HG03108 (cell line): ENCODE measurements at regions not wholly inside any gene's neighbourhood (a gene's known extent, or its start where the extent isn't known, plus 50 kb on each side); places are given as distances from the start of the nearest gene placed in this dataset.
"Not testable (repeated sequence)": the region's sequence is repeated elsewhere in the genome, so short reads cannot be mapped to it uniquely, and the experiment has no call there.

Experiments
- ATAC-seq: cut with Tn5 transposase; IDR thresholded peaks from one replicate; pipeline ENCODE4 v1.9.1; 2021; ENCODE audit warnings: moderate library complexity; ENCODE audit not compliant: unreplicated experiment

DNA sequence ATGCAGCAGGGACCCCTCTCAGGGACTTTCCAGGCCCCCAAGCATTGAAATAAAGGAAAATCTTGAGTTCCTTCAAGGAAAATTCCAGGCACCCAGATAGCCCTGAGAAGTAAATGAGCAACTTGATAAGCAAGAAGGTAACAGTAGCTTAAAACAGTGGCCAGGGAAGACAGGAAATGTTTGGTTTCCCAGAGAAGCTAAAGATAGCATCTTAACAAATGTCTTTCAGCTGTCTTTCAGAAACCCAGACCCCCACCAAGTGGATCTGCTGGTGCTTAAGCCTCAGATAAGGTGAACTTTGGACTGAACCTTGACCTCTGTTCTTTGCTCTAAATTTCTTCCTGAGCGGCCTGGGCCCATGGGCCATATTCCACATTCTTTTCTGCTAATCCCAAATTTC lies 117.8 kb upstream of the CST7 start:
- ATAC-seq = no peak

DNA sequence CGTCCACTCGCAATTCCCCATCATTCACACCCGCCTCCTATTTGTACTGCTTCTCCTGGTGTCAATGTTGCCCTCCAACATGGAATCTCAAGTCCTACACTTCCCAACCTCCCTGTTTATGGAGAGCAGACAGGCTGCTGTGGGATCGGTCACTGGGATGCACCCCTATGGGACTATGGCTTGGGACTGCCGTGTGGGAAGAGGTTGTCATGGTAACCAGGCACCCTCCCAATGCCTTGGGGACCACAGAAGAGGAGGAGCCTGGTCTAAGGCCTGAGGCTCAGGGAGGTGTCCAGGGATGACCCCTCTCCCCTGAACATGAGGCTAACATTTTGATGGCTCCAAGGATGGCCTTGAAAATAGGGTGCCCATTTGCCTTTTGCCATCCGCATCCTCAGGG lies 116.6 kb upstream of the CST7 start:
- no peak for ATAC-seq

DNA sequence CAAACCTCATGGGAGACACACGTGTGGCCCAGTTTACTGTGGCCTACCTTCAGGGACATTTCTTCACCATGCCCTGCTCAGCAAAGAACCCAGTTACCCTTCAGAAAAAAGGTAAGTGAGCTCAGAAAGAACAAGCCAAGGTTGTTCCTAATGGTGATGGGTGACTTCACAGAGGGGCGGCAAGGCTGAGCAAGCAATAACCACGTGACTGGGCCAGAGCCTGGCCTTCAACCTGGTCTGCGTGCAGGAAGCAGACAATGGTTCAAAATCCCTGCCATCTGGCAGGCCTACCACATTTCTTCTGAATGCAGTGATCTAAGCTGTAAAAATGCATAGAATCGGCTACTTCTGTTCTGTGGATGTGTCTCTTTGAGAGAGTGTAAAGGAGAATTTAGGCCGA lies 115.5 kb upstream of the CST7 start:
- ATAC-seq = no peak

DNA sequence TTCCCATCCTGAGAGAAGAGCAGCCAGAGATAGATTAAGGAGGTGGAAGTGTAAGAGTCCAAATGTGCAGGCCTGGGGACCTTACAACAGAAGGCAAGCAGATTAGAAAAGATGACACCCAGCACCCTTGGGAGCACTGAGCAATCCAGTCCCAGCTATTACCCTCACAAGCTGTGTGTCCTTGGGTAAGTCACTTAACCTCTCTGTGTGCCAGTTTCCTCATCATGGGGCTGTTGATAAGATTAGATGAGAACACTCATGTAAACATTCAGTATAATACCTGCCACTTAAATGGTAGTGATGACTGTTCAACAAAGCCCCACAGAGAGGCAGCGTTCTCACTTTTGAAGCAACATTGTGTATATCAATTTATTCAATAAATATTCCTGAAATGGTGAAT lies 114.8 kb upstream of the CST7 start:
- ATAC-seq = no peak

DNA sequence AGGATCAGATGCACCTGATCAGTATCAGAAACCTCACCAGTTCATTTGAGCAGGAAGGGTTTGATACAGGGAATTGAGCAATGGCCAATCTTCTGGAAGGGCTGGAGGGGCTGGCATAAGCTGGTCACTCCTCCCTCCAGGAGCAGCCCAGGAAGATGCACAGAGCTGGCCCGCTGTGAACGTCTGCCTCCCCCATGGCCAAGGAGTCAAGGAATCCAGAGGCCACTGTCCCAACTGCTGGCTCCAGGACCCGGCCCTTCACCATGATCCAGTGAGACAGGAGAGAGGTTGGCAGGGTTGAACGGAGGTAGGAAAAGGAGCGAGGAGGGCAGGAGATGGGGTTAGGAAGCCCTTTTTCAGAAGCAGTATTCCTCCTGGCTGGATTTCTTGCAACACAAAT lies 113.9 kb upstream of the CST7 start:
- ATAC-seq = no peak

DNA sequence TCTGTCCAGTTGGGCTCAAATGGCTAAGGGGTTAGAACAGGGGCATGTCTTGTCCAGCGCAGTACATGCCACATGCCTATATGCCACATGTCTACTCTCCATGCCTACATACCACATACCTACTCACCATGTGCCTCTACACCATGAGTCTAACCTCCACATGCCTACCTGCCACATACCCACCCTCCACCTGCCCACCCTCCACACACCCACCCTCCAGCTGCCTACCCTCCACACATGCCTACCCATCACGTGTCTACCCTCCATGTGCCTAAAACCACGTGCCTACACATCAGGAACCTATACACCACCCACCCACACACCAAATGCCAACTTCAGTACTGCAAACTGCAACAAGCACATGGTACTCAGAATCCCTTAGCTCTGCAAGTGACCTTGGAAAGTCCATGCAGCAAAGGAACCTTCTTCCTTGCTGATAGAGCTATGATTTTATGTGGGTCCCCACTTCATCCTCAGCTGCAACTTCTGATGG lies 113.0 kb upstream of the CST7 start:
- no peak for ATAC-seq

DNA sequence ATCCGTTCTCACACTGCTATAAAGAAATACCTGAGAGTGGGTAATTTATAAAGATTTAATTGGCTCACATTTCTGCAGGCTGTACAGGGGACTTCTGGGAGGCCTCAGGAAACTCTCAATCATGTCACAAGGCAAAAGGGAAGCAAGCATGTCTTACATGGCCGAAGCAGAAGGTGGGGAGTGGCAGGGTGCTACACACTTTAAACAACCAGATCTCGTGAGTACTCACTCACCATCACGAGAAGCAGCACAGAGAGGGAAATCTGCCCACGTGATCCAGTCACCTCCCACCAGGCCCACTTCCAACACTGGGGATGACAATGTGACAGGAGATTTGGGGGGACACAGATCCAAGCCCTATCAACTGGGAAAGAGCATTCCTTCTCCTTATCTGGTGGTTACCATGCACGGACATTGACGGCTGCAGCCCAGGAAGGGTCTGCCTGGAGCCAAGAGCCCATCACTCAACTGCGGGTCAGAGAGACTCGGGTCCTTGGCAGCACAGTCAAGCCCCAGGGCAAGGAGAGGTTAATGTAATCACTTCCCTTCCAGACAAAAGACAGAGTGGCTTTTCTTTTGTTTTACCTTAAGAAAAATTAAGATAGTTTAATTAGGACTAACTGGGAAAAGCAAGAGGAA lies 112.3 kb upstream of the CST7 start:
- no peak for ATAC-seq

DNA sequence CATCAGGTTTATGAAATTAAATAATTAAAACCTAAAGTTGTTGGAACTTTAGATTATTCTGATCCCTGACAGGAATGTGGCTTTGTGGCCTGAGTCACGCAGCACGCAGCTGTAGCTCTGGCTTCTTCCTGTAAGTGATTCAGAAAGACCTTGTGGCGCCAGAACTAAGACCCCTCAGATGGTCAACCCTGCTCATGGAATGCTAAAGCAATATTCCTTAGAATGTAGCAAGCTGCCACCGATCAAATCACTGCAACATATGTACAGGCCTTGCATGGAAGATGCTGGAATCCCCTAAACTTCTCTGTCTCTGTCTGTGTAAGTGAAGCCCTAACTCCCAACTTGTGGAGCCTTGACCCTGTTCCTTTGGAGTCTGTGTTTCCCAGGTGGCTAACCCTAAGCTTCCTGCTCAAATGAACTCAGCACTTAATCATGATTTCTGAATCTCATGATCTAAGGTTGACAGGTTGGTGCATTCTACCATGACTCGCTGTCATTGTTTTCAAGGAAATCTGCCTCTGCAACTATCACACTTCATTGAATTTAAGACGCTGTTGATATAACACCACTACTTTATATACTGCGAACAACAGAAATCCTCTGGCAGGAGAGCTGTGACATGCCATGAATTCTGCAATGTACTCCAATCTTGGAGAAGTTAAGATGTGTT lies 111.2 kb upstream of the CST7 start:
- ATAC-seq = no peak

DNA sequence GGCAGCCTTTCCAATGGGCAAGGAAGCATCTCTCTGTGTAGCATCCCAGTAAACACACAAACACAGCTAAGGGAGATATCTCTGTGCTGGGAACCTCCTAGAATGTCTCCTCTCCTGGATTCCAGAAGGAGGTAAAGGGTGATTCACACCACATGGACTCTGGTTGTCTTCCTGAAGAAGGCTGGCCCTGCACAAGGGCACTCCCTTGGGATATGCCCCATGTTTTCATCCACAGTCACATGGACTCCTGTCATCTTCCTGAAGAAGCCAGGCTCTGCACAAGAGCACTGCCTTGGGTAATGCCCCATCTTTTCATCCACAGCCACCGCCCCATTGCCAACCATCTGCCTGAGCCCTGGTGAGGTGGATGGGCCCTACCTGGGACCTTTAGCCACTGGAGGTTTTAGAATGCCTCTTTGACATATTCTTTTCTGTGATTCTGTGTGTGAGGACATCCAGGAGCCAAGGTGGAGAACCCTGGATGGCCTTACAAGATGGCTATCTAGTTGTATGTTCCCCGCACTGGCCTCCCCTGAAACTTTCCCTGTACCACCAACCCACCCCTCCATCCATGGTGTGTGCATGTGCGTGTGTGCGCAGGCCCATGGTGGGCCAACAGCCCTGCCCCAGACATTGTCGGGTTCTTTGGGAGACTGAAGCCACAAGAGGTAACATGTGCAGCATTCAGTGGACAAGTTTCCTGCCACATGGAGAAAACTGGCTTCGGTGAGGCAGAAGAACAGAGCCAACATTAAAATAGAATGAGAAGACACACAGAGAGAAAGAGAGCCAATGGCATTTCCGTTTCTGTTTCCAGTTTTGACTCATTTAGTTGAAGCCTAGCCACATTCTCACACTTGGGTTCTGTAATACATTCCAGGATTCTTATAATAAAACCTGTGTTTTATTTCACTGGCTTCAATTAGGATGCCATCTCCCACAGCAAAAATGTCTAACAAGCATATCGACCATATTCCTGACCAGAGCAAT lies 110.2 kb upstream of the CST7 start:
- ATAC-seq = no peak

DNA sequence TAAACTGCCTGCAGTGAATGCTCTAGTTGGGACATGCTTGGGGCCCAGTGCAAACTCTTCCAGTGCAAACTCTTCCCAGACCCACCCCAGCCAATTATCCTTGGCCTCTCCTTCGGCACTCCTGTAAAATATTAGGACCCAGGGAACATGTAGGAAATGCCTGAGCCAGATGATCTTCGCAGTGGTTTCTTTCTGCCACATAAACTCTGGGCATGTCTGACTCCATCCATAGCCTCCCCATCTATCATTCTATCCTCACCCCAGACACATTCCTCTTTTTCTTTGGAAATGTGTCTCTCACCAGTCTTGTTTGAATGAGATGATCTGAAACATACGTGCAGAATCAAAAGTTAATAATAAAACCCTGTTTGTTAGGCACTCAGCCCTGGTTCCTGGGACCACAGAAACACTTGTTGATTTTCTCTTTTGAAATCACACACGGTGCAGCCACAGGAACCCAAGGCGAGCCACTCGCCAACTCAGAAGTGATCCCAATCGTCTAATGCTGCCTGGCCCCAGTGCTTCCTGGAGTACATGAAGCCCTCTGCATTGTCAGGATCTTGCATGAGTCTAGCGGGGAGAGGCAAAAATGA lies 108.9 kb upstream of the CST7 start:
- peak; percentile 23 for ATAC-seq

DNA sequence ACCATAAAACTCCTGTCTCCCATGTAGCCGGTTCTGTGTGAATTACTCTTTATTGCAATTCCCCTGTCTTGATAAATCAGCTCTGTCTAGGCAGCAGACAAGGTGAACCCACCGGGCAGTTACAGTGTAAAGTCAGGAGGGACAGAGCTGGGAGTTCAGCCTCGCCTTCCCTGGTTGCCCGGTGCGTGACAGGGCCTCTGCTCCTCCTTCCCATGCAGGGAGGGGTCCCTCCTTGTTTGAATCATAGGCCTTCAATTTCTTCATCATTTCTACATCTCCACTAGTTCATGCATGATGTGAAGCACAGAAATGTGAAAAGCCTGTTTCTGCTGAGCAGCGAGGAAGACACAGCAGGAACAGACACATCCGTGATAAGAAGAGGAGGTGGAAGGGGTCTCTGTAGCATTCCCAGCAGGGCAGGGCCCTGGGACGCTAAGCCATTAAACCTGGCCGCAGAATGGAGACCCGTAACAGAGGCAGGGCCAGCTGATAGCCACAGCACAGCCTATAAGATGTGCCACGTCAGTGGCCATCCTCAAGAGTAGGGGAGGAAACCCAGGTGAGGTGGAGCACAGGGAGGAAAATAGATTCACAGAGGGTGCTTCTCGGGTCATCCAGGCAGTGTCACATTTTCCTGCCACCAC lies 106.7 kb upstream of the CST7 start:
- no peak for ATAC-seq

DNA sequence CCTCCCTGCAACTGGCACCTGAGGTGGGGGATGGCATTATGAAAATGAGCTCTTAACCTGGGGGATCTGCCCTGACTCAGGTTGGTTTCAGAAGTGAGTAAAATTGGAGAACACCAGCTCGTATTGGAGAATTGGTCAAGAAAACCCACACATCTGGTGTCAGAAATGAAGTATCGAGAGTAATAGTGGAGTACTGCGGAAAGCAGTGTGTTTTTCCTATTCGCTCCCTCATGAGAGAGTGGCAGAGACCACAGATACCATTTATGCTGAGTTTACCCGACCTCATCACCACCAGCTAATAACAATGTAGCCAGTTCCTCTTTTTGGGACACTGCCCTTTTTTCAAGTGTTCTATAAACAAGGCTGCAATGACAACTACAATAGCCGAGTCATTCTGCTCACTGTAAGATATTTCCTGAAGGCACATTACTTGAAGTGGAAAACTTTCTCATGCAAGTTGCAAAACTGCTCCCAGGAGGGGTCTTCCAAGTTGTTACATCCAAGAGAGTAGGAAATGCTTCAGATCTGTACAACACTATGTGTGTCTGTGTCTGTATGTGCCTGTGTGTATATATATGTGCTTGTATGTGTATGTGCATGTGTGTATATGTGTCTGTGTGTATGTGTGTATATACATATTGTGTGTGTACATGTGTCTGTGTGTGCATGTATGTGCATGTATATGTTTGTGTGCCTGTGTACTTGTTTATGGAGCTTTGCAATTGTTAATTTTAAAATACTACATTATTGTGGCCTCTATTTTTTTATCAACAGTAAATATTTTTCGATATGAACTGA lies 106.0 kb upstream of the CST7 start:
- peak; percentile 86 for ATAC-seq

DNA sequence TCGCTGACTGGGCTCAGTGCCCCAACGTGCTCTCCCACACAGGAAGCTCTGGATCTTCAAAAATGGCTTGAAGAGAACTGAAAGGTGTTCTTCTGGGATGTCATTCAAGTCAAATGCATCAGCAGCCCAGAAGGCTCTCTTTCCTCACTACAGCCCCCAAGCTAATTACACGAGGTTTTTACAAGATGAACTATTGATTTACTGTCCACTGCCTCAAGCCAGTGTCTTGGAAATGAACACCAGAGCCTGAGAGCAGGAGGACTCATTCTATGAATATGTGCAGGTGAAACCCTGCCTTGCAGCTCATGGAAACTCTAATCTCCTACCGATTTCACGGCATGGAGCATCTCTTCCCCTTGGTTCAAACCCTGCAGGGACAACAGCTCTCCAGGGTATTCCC lies 98.9 kb upstream of the CST7 start:
- no peak for ATAC-seq

DNA sequence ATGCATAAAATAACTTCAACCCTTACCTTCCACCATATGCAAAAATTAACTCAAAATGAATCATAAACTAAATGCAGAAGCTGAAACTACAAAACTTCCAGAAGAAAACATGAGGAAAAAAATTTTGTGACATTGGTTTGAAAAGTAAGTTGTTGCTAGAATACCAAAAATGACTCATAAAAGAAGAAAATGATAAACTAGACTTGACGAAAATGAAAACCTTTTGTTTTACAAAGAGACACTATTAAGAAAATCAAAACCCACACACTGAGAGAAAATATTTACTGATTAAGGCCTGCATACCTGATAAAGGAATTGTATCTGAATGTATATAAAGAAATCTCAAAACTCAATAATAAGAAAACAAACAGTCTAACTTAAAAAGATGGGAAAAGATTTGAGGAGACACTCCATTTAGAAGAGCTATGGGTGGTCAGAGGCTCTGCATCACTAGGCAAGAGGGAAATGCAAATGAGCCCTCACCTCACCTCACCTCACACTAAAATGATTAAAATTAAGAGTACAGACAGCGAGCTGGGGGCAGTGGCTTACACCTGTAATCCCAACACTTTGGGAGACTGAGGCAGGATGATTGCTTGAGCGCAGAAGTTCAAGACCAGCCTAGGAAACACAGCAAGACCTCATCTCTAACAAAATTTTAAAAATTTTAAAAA lies 97.6 kb upstream of the CST7 start:
- no peak for ATAC-seq

DNA sequence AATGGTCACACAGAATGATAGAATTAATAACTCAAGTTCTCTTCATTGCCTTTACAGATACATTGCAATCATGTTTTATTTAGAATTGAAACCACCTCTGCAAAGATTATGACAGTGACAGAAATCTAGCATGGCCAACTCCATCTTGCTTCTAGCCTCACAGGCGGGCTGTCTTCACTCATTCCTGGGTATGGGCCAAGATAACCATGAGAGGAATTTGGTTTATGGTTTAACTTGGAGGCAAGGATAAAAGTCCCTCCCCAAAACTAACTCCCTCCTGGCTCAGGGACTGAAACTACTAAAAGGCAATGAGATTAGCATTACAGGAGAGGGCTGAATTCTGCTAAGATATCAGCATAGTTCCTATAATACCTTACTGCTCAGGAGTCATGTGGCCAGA lies 95.2 kb upstream of the CST7 start:
- no peak for ATAC-seq

DNA sequence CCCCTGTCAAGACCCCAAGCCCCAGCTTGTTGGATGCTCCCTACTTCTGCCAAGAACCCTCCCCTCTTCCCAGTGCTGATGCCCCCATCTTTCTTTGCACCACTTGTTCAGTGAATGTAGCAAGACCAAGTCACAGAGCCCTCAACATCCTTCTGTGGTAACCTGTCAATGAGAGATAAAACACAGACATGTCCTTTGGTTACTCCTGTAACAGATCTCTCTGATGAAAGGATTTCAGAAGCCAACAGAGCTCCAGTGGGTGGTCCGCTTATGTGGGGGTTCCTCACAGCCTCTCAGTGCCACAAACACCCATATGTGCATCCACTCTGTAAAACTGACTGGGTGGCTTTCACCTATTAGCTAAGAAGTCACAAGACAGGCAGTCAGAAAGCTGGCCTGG lies 93.2 kb upstream of the CST7 start:
- no peak for ATAC-seq

DNA sequence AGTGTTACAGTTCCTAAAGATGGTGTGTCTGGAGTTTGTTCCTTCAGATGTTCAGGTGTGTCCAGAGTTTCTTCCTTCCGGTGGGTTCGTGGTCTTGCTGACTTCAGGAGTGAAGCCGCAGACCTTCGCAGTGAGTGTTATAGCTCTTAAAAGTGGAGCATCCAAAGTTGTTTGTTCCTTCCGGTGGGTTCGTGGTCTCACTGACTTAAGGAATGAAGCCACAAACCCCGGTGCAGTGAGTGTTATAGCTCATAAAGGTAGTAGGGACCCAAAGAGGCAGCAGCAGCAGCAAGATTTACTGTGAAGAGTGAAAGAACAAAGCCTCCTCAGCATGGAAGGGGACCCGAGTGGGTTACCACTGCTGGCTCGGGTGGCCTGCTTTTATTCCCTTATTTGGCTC lies 90.6 kb upstream of the CST7 start:
- ATAC-seq = not testable (repeated sequence)

DNA sequence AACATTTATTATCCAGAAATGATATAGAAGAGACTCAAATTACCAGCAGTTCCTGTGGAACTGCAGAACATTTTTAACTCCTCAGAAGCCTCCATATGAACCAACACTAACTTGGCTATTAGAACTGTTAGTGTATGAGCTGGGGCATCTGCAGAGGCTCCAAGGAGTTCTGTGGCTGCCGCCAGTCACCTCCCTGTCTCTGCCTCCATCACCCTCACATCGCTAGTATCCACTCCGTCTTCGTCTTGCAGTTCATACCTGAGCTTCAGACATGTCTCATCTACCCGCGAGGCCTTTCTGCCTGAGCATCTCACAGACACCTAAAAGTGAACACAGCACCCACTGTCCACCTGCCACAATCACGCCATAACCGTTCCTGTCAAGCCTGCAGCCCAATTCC lies 89.5 kb upstream of the CST7 start:
- ATAC-seq = no peak

DNA sequence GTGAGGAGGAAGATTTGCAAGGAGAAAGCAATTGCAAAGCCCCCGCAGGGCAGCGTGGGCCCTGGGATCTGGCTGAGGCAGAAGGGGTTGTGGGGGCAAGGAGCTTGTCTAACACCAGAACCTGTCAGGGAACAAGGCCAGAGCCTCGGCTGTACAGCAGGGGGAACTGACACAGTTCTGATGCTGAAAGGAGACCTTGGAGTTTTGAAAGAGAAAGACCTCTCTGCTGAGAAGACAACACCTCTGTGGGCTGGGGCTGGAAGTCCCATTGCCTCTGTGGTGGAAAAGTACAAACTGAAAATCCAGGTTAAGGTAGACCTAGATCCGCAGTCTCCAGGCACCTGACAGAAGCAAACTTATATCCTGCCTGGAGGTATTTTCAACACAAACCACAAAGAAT lies 86.9 kb upstream of the CST7 start:
- ATAC-seq = no peak
